IPS-NIHi7 (cell line): ENCODE measurements at regions not wholly inside any gene's neighbourhood (a gene's known extent, or its start where the extent isn't known, plus 50 kb on each side); places are given as distances from the start of the nearest gene placed in this dataset.

ENCODE experiments used
- DNase-seq: peaks from one replicate; pipeline ENCODE4 v3.0.0; 2012; ENCODE audit warnings: mixed read lengths; ENCODE audit errors: extremely low spot score

DNA sequence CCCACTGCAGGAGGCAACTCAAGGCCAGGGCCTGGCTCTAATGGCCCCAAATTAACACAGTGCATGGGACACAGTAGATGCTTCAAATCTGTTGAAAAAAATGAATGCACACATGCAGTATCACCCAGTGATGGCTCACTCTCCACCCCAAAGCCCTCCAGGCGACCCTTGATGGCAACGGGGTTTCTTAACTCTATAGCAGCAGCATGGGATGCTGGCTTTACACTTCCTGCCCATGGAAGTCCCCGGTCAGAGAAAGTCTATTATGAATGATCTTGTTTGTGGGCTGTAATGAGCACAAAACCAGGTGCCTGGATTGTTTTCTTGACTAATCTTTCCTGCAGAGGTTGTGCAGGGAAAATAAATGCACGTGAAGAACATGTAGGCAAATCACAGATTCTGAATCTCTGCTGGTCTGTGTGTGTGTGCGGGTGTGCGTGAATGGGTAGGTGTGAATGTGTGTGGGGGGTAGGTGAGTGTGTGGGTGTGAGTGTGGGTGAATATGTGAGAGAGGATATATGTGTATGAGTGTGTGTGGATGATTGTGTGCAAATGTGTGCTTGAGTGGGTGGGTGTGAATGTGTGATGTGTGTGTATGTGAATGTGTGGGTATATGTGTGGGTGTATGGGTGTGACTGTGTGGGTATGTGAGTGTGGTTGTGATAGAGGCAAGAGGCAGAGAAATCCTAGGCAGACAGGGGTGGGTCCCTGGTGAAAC lies 60.1 kb upstream of the MLN start:
- DNase-seq = no peak

DNA sequence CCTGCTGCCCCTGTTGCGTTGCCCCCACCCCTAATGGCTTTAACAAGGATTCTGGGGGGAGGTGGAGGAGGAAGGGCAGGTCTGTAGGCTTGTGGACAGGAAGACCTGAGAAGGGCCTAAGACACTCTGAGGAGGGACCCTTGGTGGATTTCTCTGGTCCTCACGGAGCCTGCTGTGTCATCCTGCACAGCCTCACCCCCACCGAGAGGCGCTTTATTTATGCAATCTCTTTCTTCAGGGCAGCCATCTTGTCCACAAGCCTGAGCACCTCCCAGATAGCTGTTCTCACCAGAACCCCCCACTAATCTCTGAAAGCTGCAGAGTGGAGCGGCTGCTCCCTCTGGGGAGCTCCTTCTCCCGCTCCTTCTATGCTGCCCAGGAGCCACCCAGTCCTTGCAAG lies 59.3 kb upstream of the MLN start:
- DNase-seq = no peak

DNA sequence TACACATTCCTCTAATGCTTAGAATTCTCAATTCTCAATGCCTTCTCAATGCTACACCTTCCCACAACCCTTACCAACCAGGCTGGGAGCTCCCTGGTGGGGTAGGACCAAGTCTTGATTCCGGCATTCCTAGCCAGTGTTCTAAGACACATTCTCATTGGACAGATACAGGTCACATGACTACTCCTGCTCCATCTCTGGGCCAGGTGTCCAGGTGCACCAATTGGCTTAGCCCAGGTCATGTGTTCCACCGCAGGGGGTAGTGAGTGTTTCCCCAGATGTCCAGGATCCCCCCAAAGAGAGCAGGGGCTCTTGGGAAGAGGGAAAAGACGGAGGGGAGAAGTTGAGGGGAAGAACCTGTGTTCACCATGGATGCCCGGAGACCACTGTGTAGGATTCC lies 58.7 kb upstream of the MLN start:
- no peak for DNase-seq

DNA sequence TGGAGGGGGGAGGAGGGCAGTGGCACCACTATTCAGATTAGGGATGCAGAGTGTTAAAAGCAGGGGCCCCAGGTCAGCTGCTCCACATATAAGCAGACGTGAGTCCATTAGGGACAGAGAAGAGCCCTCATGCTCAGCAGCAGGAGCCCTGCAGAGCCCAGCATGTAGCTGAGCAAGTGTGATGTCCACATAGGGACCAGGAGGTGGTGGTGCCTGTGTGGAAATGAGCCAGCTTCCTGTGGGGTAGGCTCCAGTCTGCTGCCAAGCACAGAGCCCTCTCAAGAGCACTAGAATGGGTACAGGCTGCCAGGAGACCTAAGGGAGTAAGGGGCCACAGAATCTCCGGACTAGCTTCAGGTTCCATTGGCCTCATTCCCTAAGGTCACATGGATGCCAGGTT lies 57.9 kb upstream of the MLN start:
- no peak for DNase-seq

DNA sequence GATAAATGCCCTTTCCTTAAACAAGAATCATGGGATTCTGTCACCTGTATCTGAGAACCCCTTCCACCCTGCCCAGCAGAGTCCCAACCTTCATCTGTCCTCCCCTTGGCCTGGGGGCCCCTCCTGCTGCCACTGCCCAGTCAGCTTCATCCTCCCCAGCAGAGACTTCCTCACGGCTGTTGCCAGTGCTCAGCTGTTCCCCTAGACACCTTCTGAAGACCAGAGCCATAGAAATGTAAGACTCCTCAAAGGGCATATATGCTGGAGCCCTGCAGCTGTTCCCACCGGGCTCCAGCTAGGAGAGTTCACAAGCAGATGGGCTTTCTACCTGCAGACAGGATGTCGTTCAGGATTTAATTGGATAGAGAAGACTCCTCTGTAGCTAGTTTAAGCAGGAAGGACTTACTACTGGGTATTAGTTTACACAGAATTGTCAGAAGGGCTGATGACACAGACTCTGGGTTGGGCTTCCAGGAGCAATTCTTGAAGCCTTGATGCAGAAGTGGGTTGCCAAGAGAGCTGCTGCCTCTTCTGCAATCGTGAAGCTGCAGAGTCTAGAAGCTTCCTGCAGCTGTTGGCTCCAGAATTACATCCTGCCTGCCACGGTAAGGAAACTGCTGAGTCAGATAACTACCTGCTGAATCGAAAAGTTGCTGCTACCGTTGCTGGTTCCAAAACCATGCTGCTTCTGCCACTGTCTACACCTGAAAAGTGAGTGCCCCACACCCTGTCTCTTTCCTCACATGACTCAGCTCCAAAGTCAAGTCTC lies 57.1 kb upstream of the MLN start:
- no peak for DNase-seq

DNA sequence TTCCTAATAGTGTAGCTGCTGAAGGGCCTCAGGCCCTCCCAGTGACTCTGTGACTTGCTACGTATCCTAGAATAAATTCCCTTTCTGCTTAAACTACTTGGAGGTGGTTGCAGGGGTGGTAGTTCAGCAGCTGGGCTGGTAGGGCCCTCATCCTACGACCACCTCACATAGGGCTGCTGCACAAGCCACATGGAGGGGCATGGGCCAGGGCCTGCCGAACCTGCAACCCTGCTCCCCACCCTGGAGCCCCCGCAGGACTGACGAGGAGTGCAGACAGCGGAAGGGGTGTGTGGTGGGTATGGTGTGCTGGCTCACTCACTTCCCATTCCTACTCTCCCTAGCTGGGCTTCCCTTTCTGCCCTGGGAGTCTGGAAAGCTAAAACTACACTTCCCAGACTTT lies 56.2 kb upstream of the MLN start:
- DNase-seq = no peak

DNA sequence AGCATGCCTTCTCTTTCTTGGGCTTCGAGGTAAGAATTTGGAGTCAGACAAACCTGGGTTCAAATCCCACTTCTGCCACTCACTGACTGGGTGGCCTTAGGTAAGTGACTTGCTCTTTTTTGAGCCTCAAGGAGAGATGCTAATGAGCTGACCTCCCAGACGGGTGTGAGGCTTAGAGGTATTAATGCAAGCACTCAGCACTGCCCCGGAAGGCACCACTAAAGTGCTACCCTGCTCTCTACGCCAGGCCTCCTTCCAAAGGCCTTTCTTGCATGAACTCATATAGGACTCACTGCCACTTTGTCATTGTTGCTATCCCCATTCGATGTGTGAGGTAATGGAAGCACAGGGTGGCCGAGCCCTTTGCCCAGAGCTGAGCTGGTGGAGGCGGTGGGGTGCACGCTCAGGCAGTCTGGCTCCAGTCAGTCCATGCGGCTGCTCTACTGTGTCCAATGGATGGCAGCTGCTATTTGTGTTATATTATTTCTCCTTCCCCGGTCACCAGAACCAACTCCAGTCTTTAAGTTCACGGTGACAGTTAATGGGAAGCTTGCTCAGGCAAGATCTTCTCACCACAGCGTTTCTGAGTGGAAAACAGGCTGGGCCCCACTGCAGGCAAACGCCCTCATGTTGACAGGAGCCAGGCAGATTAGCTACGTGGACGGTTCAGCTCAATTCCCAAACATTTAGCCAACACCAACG lies 55.2 kb upstream of the MLN start:
- DNase-seq = no peak

DNA sequence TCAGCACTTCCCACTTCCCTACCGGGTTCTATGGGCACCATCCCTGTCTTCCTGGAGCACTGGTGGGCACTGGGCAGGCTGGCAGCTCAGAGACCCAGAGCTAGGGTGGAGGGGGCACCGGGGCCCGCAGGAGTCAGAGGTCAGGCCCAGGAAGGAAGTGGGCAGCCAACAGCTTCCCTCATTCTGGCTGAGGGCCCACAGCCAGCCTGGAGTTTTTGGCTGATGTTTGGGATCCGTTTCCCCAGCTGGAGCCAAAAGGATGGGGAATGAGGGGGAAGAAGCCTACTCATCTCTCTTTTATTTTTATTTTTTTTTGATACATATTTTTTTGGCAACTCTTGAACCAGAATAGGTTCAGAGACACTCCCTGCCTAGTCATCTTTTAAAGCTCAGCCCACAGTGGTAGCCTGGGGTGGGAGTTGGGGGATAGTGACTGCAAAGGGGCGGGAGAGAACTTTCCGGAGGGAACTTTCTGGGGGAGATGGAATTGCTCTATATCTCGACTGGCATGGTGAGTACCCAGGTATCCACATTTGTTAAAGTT lies 54.2 kb upstream of the MLN start:
- no peak for DNase-seq

DNA sequence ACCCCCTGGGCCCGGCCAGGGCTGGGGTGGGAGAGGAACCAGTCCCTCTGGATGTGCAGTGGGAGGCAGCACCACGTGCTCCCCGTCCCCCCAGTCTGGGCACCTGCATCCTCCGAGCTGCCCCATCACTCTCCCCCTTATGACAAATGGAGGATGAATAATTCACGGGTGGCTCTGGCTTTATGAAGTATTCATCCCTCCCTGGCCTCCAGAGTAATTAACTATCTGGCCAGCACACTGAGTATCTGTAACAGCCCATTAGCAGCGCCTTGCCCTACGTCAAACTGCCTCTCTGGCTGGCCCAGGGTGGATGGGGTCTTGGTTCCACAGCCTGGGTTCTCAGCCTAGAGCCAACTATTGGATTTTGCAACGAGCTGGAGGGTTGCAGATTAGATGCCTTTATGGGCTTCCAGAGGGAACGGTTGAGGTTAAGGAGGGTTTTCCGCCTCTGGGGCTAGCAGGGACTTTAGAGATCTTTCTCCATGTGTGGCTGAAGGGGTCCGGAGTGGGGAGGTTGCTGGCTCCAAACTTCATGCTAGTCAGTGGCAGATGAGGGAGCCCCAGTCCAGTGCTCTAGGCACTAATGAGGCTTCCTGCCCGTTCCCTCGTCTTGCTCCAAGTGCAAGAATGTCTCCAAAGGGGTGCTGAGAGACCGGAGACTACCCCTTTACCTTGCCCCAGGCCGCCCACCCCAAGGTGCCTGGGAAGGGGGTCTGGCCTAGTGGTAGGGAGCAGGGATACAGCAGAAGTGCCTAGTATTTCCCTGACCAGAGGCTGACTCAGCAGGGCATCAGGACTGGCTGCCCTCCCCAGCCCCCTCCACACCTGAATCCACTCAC lies 53.5 kb upstream of the MLN start:
- no peak for DNase-seq

DNA sequence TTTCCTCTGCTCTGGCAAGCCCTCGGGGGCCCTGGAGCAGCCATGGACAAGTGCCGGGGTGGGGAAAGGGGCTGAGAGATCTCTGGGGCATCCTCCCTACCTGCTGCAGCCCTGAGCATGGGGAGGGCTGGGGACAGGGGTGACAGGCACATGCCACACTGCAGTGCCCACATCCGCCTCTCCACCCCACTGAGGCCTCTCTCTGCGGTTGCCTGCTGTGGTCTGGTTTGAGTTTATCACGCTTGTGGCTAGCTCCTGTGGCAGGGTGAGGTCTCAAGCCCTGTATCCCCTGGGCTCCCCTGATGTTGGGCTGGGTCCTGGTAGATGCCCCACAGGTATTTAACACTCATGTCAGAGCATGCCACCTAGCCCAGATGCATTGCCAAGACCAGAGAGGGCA lies 52.9 kb upstream of the MLN start:
- DNase-seq = no peak

DNA sequence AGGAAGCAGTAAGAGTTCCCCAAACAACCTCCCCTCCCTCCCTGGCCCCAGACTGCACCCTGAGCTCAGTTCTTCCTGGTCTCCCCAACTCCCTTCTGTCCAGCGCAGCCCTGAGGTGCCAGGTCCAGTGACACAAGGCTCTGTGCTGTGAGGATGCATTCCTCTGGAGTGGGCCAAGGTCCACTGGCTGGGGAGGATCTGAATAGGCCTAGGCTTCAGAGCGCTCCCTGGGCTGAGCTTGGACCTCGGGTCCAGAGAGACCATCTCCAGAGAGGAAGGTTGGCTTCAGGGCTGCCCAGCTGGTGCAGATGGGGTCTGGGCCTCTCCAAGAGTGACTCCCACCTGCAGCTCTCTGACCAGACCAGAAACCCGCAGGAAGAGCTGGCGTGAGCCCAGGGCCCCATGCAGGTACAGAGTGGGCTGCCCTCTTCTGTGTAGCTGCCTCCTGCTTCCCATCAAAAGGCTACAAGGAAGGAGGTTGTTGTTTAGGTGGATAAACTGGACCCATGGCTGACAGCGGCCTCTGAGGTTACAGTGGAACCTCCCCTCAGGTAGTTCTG lies 52.3 kb upstream of the MLN start:
- no peak for DNase-seq

DNA sequence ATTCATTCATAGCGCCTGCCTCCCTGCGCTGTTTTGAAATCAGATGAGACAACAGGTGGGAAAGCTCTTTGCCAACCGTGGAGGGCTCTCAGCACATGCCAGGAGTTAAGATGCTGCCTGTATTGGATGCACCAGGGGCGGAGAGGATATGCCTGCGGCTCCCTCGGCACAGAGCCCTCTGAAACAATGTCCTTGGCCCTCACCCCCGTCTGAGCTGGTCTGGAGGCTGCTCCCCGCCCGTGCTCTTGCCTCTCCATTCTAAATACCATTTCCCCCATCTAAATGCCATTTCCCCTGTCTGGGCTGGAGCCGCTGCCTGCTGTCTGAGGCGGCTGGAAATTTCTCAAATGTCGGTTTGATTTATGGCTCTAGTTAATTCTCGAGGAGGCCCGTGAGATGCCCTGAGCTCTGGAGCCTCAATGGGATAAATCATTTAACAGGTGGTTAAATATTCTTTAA lies 50.8 kb upstream of the MLN start:
- DNase-seq = no peak

DNA sequence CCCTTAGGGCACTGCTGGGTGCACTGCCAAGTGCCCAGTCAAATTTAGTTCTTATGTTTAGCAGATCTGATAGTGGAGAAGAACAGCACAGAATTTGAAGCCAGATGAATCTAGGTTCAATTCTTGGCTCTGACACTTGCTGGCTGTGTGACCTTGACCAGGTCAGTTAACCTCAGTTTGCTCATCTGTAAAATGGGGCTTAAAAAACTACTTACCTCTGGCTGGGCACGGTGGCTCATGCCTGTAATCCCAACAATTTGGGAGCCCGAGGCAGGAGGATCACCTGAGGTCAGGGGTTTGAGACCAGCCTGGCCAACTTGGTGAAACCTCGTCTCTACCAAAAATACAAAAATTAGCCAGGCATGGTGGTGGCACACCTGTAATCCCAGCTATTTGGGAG lies 49.9 kb upstream of the MLN start:
- DNase-seq = no peak
